CD14-positive monocyte (primary cell): ENCODE measurements at regions not wholly inside any gene's neighbourhood (a gene's known extent, or its start where the extent isn't known, plus 50 kb on each side); places are given as distances from the start of the nearest gene placed in this dataset.

Experiments used
- DNase-seq, 3 donors: peaks; one replicate each; pipeline ENCODE4 v3.0.0-alpha.2; 2011 to 2022
- H2AFZ ChIP-seq: 2 replicates; pipeline ENCODE4 v1.6.0; 2012; ENCODE audit warnings: mild to moderate bottlenecking, low read depth, low read length, inconsistent platforms; ENCODE audit not compliant: insufficient read depth, poor library complexity, severe bottlenecking
- H3K27ac ChIP-seq, 2 donors: 1 replicate in 1 of 2; 2 replicates in 1 of 2; pipeline ENCODE4 v1.5.1; 2012 to 2013; ENCODE audit warnings: low read length in 2 of 2, control low read depth in 1 of 2, inconsistent platforms in 1 of 2, low read depth in 1 of 2, mild to moderate bottlenecking in 1 of 2
- H3K27me3 ChIP-seq, 2 donors: one replicate each; pipeline versions ENCODE4 v1.6.0 to v1.6.1; 2011 to 2013; ENCODE audit warnings: low read length in 2 of 2; ENCODE audit not compliant: control insufficient read depth in 2 of 2, insufficient read depth in 2 of 2
- H3K36me3 ChIP-seq, 2 donors: replicated peaks in 1 of 2; 1 replicate in 1 of 2; 2 replicates in 1 of 2; pipeline versions ENCODE4 v1.5.1 to v1.6.1; 2012 to 2013; ENCODE audit warnings: low read length in 2 of 2, control low read depth in 1 of 2, inconsistent platforms in 1 of 2, mild to moderate bottlenecking in 1 of 2; ENCODE audit not compliant: insufficient read depth in 2 of 2, control insufficient read depth in 1 of 2
- H3K4me1 ChIP-seq, 2 donors: 1 replicate in 1 of 2; 2 replicates in 1 of 2; pipeline versions ENCODE4 v1.5.1 to v1.6.1; 2012 to 2013; ENCODE audit warnings: low read length in 2 of 2, control low read depth in 1 of 2, inconsistent platforms in 1 of 2, mild to moderate bottlenecking in 1 of 2, moderate library complexity in 1 of 2; ENCODE audit not compliant: insufficient read depth in 2 of 2, control insufficient read depth in 1 of 2
- H3K4me2 ChIP-seq: replicated peaks from 2 replicates; pipeline ENCODE3; 2012; ENCODE audit warnings: low read length, moderate library complexity, mild to moderate bottlenecking; ENCODE audit not compliant: poor library complexity, severe bottlenecking; ENCODE audit errors: extremely low read depth
- H3K4me3 ChIP-seq, 3 experiments: fragments of 200-600 bp in 1 of 3; sonication (generic) in 1 of 3; replicated peaks in 1 of 3; 1 replicate in 2 of 3; 2 replicates in 1 of 3; pipeline ENCODE4 v1.5.1; 2011 to 2013; ENCODE audit warnings: low read length in 3 of 3, mild to moderate bottlenecking in 3 of 3, control low read depth in 2 of 3, low read depth in 2 of 3, inconsistent platforms in 1 of 3, moderate library complexity in 1 of 3
- H3K79me2 ChIP-seq: 2 replicates; pipeline ENCODE4 v1.6.0; 2012; ENCODE audit warnings: mild to moderate bottlenecking, control low read depth, inconsistent platforms, low read length, moderate library complexity; ENCODE audit not compliant: insufficient read depth
- H3K9ac ChIP-seq: 2 replicates; pipeline ENCODE4 v1.6.0; 2017; ENCODE audit warnings: low read length, mild to moderate bottlenecking; ENCODE audit not compliant: insufficient read depth, poor library complexity, severe bottlenecking
- H3K9me3 ChIP-seq, 2 donors: replicated peaks in 1 of 2; 1 replicate in 1 of 2; 2 replicates in 1 of 2; pipeline versions ENCODE4 v1.5.1 to v1.6.1; 2012 to 2013; ENCODE audit warnings: low read length in 2 of 2, control low read depth in 1 of 2; ENCODE audit not compliant: control insufficient read depth in 1 of 2, insufficient read depth in 1 of 2
- H4K20me1 ChIP-seq: 2 replicates; pipeline ENCODE4 v1.6.0; 2012; ENCODE audit warnings: mild to moderate bottlenecking, low read length, control low read depth, moderate library complexity; ENCODE audit not compliant: insufficient read depth
- H3K27ac Mint-ChIP-seq, 7 donors: one replicate each; pipeline ENCODE4 v1.8.0; 2020; ENCODE audit warnings: mild to moderate bottlenecking in 7 of 7, mixed read lengths in 7 of 7, moderate library complexity in 6 of 7, inconsistent platforms in 2 of 7
- H3K27me3 Mint-ChIP-seq, 3 donors: one replicate each; pipeline ENCODE4 v1.8.0; 2021 to 2022; ENCODE audit warnings: low read depth in 3 of 3, mild to moderate bottlenecking in 3 of 3, mixed read lengths in 3 of 3, moderate library complexity in 3 of 3, inconsistent platforms in 1 of 3
- H3K36me3 Mint-ChIP-seq, 2 donors: one replicate each; pipeline ENCODE4 v1.8.0; 2020; ENCODE audit warnings: mixed read lengths in 2 of 2, inconsistent platforms in 1 of 2, mild to moderate bottlenecking in 1 of 2
- H3K4me1 Mint-ChIP-seq: one replicate; pipeline ENCODE4 v1.8.0; 2020; ENCODE audit warnings: mild to moderate bottlenecking, mixed read lengths
- H3K4me3 Mint-ChIP-seq, 2 donors: one replicate each; pipeline ENCODE4 v1.8.0; 2020; ENCODE audit warnings: mild to moderate bottlenecking in 2 of 2, mixed read lengths in 2 of 2, moderate library complexity in 1 of 2
- H3K9me3 Mint-ChIP-seq, 7 donors: one replicate each; pipeline ENCODE4 v1.8.0; 2020 to 2022; ENCODE audit warnings: mixed read lengths in 7 of 7, mild to moderate bottlenecking in 6 of 7, moderate library complexity in 6 of 7, inconsistent platforms in 2 of 7
- CTCF ChIP-seq: fragments of 200-600 bp; IDR thresholded peaks from one replicate; pipeline ENCODE4 v1.8.0; 2022; ENCODE audit warnings: antibody characterized with exemption, mild to moderate bottlenecking
- WGBS: methylation state at CpG from one replicate; pipeline ENCODE4 v1.1.5; 2013; ENCODE audit warnings: missing lambda C conversion rate; ENCODE audit not compliant: insufficient coverage; 5-methylcytosine and 5-hydroxymethylcytosine counted together
- intact Hi-C, 2 donors: fragments of 100-400 bp; cut with micrococcal nuclease; formaldehyde crosslinking; loops; one replicate each; pipeline versions ENCODE4 v1.15.0 to v1.15.1; 2023

GRCh38 chr2:104982111-104982510 lies 55.8 kb upstream of the MRPS9 start:
- H3K36me3 ChIP-seq, result no peaks in the 10 kb centered on the region
- intact Hi-C loops, result no loop called here
- TF ChIP-seq CTCF, result no peak
- no peak overlapping the region for H3K27ac ChIP-seq
- no peaks in the 10 kb centered on the region for H3K27me3 ChIP-seq
- no peak overlapping the region for H3K4me3 ChIP-seq
- peaks cover 2 to 20% (median 5%) of the 10 kb centered on the region in 7 donors for H3K9me3 Mint-ChIP-seq
- no peak overlapping the region for H2AFZ ChIP-seq
- H3K4me2 ChIP-seq, result no peak overlapping the region
- H3K4me1 ChIP-seq, result peaks cover 8% of the 10 kb centered on the region in 2 donors
- WGBS, result 92% methylated on average over 4 of the region's 7 CpGs
- no peaks in the 10 kb centered on the region for H3K79me2 ChIP-seq
- DNase-seq, result no peak
- no peaks in the 10 kb centered on the region for H3K36me3 Mint-ChIP-seq
- H3K4me1 Mint-ChIP-seq, result peaks cover 8% of the 10 kb centered on the region
- no peak overlapping the region for H3K9ac ChIP-seq
- peaks cover 0 to 1% (median 0%) of the 10 kb centered on the region in 3 donors for H3K27me3 Mint-ChIP-seq
- H3K9me3 ChIP-seq, result peaks cover 0 to 4% of the 10 kb centered on the region in 2 donors
- H3K4me3 Mint-ChIP-seq, result no peak overlapping the region
- H4K20me1 ChIP-seq, result no peaks in the 10 kb centered on the region
- H3K27ac Mint-ChIP-seq, result no peak overlapping the region
